Vagina (tissue), 2 donors: ENCODE measurements at regions not wholly inside any gene's neighbourhood (a gene's known extent, or its start where the extent isn't known, plus 50 kb on each side); places are given as distances from the start of the nearest gene placed in this dataset.

Source experiments
- POLR2A ChIP-seq, 2 donors: fragments of 450-650 bp; IDR thresholded peaks; one replicate each; pipeline ENCODE4 v1.6.1; 2017; ENCODE audit warnings: antibody characterized with exemption in 2 of 2, mild to moderate bottlenecking in 2 of 2, moderate library complexity in 2 of 2
- POLR2AphosphoS5 ChIP-seq, 2 donors: sonication (generic); formaldehyde crosslinking; IDR thresholded peaks; one replicate each; pipeline ENCODE4 v1.9.0; 2017; ENCODE audit warnings: antibody characterized with exemption in 2 of 2, mild to moderate bottlenecking in 2 of 2, low read depth in 1 of 2; ENCODE audit not compliant: insufficient read depth in 1 of 2
- TF ChIP-seq, protein P1 (sequence below), 3 experiments: fragments of 450-650 bp in 2 of 3; fragments of 200-600 bp in 1 of 3; sonication (generic) in 1 of 3; IDR thresholded peaks; one replicate each; pipeline ENCODE4 v1.5.1; 2017 to 2019; ENCODE audit warnings: antibody characterized with exemption in 3 of 3, mild to moderate bottlenecking in 2 of 3, moderate library complexity in 2 of 3

DNA sequence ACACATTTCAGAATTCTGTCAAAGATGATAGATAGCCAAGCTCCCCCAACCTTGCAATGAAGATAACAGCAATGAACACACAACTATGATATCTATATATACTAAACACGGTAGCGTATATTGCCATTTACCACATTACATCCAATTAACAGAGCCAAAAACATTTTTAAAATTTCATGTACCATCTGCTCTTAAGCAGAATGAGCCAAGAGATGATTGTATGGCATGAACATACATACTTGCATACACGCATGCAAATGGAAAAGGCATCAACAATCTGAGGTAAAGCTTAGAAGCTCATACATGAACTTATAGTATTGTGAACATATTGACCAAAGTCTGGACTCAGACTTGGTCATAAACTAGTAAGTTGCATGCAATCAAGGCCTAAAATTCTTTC is 712.9 kb upstream of the GOLIM4 start:
- TF ChIP-seq POLR2A (IDR thresholded peaks at IDR 0.05): no peak
- TF ChIP-seq, protein P1, sequence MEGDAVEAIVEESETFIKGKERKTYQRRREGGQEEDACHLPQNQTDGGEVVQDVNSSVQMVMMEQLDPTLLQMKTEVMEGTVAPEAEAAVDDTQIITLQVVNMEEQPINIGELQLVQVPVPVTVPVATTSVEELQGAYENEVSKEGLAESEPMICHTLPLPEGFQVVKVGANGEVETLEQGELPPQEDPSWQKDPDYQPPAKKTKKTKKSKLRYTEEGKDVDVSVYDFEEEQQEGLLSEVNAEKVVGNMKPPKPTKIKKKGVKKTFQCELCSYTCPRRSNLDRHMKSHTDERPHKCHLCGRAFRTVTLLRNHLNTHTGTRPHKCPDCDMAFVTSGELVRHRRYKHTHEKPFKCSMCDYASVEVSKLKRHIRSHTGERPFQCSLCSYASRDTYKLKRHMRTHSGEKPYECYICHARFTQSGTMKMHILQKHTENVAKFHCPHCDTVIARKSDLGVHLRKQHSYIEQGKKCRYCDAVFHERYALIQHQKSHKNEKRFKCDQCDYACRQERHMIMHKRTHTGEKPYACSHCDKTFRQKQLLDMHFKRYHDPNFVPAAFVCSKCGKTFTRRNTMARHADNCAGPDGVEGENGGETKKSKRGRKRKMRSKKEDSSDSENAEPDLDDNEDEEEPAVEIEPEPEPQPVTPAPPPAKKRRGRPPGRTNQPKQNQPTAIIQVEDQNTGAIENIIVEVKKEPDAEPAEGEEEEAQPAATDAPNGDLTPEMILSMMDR (IDR thresholded peaks at IDR 0.05): no peak
- TF ChIP-seq POLR2AphosphoS5 (IDR thresholded peaks at IDR 0.05; ENCODE audit: insufficient read depth in 1 of 2, low read depth in 1 of 2): no peak
